Keratinocyte (primary cell): ENCODE measurements at regions not wholly inside any gene's neighbourhood (a gene's known extent, or its start where the extent isn't known, plus 50 kb on each side); places are given as distances from the start of the nearest gene placed in this dataset.

Source experiments
- CTCF ChIP-seq, 3 experiments: IDR thresholded peaks in 1 of 3; conservative IDR thresholded peaks in 1 of 3; optimal IDR thresholded peaks in 1 of 3; 2 replicates in 2 of 3; 3 replicates in 1 of 3; pipeline versions ENCODE3 to v1.5.1; 2011; ENCODE audit warnings: low read length in 3 of 3, mild to moderate bottlenecking in 3 of 3, moderate library complexity in 2 of 3, control low read depth in 1 of 3, inconsistent platforms in 1 of 3; ENCODE audit not compliant: insufficient read depth in 2 of 3; ENCODE audit errors: extremely low read depth in 1 of 3
- EZH2 ChIP-seq: IDR thresholded peaks from one replicate; pipeline ENCODE4 v1.6.1; 2012; ENCODE audit warnings: inconsistent platforms, mild to moderate bottlenecking, low read length, moderate library complexity

GRCh38 chr15:60091157-60091556 is 87.0 kb downstream of the FOXB1 start:
- TF ChIP-seq CTCF (optimal IDR thresholded peaks at IDR 0.05 in 1 of 3, IDR thresholded peaks at IDR 0.05 in 1 of 3, conservative IDR thresholded peaks at IDR 0.05 in 1 of 3; ENCODE audit: extremely low read depth in 1 of 3, insufficient read depth in 2 of 3, low read length in 3 of 3) (no peak), EZH2 (no peak)
